NCI-H446 treated with DMSO at 0.1 percent for 48 hours (cell line): ENCODE measurements at regions not wholly inside any gene's neighbourhood (a gene's known extent, or its start where the extent isn't known, plus 50 kb on each side); places are given as distances from the start of the nearest gene placed in this dataset.

Source experiments
- DNase-seq: peaks from one replicate; lab custom pipeline; 2025; lab: John Stamatoyannopoulos, UW

GRCh38 chr15:62985768-62986167 is 56.8 kb upstream of the TPM1 start:
- peak; percentile 14 for DNase-seq

GRCh38 chr15:62986948-62987347 is 55.6 kb upstream of the TPM1 start:
- no peak for DNase-seq

GRCh38 chr15:62988701-62989100 is 53.8 kb upstream of the TPM1 start:
- no peak for DNase-seq

- DNase-seq = no peak
These were observed 53.0 kb upstream of the TPM1 start for GRCh38 chr15:62989366-62990055.

- no peak for DNase-seq
These were observed 50.8 kb upstream of the TPM1 start for GRCh38 chr15:62991698-62992097.

- DNase-seq = no peak
These were observed 50.2 kb upstream of the TPM1 start for GRCh38 chr15:62992302-62992701.
